T47D (cell line): ENCODE measurements at regions not wholly inside any gene's neighbourhood (a gene's known extent, or its start where the extent isn't known, plus 50 kb on each side); places are given as distances from the start of the nearest gene placed in this dataset.
"Not testable (repeated sequence)": the region's sequence is repeated elsewhere in the genome, so short reads cannot be mapped to it uniquely, and the experiment has no call there.

ENCODE experiments used
- DNase-seq, 2 experiments: peaks; one replicate each; pipeline versions ENCODE4 v3.0.0 to v3.0.0-alpha.2; 2011 to 2012; ENCODE audit warnings: low read depth in 1 of 2, low spot score in 1 of 2
- JUND ChIP-seq: IDR thresholded peaks from 2 replicates; pipeline ENCODE4 v1.6.1; 2012; ENCODE audit warnings: low read depth
- in situ Hi-C: cut with HindIII; loops from 2 replicates; pipeline ENCODE4 v1.10.0; 2016; ENCODE audit warnings: low sequenced_read_pairs, low pct_unique_long_range_greater_than_20kb

GRCh38 chr20:4322499-4322898 is 73.4 kb upstream of the ADRA1D start:
- TF ChIP-seq JUND, result no peak
- DNase-seq, result no peak
- in situ Hi-C loops, result no loop called here

DNA sequence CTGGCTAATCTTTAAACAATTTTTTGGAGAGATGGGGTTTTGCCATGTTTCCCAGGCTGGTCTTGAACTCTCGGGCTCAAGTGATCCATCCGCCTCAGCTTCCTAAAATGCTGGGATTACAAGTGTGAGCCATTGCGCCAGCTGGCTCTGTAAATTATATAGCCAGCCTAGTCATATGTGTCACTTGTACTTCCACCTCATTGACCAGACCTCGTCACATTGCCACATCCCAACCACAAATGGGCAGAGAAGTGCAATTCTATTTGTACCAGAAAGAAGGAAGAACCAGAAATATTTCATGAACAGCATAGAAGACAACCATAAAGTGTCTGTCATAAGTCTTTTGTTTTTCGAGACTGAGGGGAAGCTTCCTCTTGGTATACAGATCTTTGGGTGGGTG is 71.2 kb upstream of the ADRA1D start:
- no peak for TF ChIP-seq JUND
- in situ Hi-C loops, result no loop called here
- no peak for DNase-seq

GRCh38 chr20:4318891-4319290 is 69.8 kb upstream of the ADRA1D start:
- in situ Hi-C loops, result no loop called here
- no peak for TF ChIP-seq JUND
- DNase-seq, result no peak

- DNase-seq, in situ Hi-C loops: not testable (repeated sequence)
Observed at GRCh38 chr20:4310616-4311015, 61.5 kb upstream of the ADRA1D start.

- DNase-seq, result no peak
- no peak for TF ChIP-seq JUND
- in situ Hi-C loops, result no loop called here
Observed at GRCh38 chr20:4306206-4306605, 57.1 kb upstream of the ADRA1D start.

- DNase-seq, result no peak
- in situ Hi-C loops, result no loop called here
- TF ChIP-seq JUND, result no peak
Observed at GRCh38 chr20:4305091-4305490, 56.0 kb upstream of the ADRA1D start.

- in situ Hi-C loops, result no loop called here
- DNase-seq, result no peak
- no peak for TF ChIP-seq JUND
Observed at GRCh38 chr20:4304601-4305000, 55.5 kb upstream of the ADRA1D start.

DNA sequence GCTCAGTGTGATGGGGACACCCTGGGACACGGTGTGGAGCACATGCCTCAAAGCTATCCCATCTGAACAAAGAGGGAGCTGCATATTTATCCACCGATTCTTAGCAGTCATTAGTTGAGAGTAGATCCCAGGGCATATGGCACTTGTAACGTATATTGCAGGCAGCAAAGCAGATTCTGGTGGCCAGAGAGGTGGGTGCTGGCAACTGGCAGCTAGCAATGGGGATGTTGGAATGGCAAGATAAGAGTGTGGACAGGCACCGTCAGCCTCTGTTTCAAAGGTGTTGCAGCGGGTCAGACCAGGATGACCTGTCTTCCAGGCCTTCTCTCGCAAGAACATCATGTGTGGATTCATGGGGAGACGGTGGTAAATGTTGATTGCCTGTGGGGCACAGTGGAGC is 54.0 kb upstream of the ADRA1D start:
- TF ChIP-seq JUND, result no peak
- in situ Hi-C loops, result no loop called here
- DNase-seq, result no peak

DNA sequence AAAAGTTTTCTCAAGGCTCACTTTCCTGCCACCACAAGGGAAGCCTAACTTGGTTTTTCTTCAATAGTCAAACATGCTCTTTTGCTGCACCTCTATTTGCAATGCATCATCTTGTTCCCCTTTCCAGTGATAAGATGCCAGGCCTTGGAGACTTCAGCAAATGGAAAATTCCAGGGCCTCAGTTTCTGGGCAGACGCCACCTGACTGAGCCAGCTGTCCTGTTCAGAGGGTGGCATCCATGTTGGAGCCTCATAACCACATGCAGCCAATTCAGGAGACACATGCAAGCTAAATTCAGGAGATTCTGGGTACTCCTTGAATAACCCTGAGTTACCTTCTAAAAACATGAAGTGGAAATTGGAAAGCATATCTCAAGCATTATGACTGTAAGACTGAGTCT is 51.8 kb upstream of the ADRA1D start:
- DNase-seq, result no peak
- TF ChIP-seq JUND, result no peak
- in situ Hi-C loops, result no loop called here

- DNase-seq, result no peak
- in situ Hi-C loops, result no loop called here
- TF ChIP-seq JUND, result no peak
Observed at GRCh38 chr20:4300401-4300800, 51.3 kb upstream of the ADRA1D start.

DNA sequence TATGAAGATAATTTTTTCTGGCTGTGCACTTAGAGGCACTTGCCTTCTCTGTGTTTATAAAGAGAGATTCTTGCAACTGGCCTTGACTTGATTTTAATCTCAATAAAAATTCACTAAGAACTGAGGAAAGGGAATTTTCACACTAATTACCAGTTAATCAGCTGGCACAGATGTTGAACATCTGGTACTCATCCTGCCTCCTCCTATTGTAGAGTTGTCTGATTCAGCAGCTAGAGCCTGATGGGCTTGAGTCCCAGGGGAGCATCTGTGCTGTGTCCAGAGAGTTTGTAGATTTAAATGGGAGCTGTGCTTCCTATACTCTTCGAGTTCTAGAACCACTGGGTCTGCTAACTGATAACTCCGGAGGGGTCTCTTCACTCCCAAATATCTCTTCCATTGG is 50.7 kb upstream of the ADRA1D start:
- in situ Hi-C loops, result no loop called here
- no peak for DNase-seq
- TF ChIP-seq JUND, result no peak

- no peak for DNase-seq
- in situ Hi-C loops, result no loop called here
- TF ChIP-seq JUND, result no peak
Observed at GRCh38 chr20:4299216-4299615, 50.1 kb upstream of the ADRA1D start.
